ENCODE measurements at regions not wholly inside any gene's neighbourhood (a gene's known extent, or its start where the extent isn't known, plus 50 kb on each side); places are given as distances from the start of the nearest gene placed in this dataset.

DNA sequence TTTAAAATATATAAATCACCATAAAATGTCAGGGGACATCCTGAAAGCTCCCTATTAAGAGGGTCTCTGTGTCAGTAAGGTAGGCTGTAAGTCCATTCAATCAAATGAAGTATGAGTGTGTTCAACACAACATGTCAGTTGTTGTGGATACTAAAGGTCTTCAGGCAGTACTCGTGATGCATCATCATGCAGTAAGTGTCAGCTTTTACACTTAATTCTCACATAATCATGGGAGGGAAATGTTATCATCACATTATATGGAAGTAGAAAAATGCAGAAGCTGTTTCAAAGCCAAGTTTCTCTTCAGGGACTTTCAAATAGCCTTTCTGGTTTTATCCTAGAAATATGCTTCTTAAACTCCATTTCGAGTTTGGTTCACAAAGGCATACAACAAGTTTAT, 477.1 kb upstream of the ID2 start:
- TF ChIP-seq, protein P1, sequence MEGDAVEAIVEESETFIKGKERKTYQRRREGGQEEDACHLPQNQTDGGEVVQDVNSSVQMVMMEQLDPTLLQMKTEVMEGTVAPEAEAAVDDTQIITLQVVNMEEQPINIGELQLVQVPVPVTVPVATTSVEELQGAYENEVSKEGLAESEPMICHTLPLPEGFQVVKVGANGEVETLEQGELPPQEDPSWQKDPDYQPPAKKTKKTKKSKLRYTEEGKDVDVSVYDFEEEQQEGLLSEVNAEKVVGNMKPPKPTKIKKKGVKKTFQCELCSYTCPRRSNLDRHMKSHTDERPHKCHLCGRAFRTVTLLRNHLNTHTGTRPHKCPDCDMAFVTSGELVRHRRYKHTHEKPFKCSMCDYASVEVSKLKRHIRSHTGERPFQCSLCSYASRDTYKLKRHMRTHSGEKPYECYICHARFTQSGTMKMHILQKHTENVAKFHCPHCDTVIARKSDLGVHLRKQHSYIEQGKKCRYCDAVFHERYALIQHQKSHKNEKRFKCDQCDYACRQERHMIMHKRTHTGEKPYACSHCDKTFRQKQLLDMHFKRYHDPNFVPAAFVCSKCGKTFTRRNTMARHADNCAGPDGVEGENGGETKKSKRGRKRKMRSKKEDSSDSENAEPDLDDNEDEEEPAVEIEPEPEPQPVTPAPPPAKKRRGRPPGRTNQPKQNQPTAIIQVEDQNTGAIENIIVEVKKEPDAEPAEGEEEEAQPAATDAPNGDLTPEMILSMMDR (IDR thresholded peaks at IDR 0.05) = no peak
- TF ChIP-seq POLR2A (IDR thresholded peaks at IDR 0.05) = no peak

Measured in adrenal gland (tissue), 5 donors.